Omental fat pad (tissue), 3 donors: ENCODE measurements at regions not wholly inside any gene's neighbourhood (a gene's known extent, or its start where the extent isn't known, plus 50 kb on each side); places are given as distances from the start of the nearest gene placed in this dataset.

ENCODE experiments used
- ATAC-seq: fragments of 150-250 bp; one replicate; pipeline ENCODE4 v1.9.1; 2016; ENCODE audit warnings: mild to moderate bottlenecking, moderate library complexity; ENCODE audit not compliant: low FRiP score
- DNase-seq: peaks from one replicate; pipeline ENCODE4 v3.0.0-alpha.2; 2019; ENCODE audit warnings: low spot score
- TF ChIP-seq, protein P1 (sequence below), 3 donors: fragments of 450-650 bp; IDR thresholded peaks; one replicate each; pipeline ENCODE4 v1.5.1; 2016 to 2017; ENCODE audit warnings: antibody characterized with exemption in 3 of 3, mild to moderate bottlenecking in 3 of 3, moderate library complexity in 2 of 3

GRCh38 chr17:77291591-77292386 is 151.0 kb downstream of the SEC14L1 start:
- ATAC-seq (no peak), DNase-seq (no peak)
- TF ChIP-seq, protein P1, sequence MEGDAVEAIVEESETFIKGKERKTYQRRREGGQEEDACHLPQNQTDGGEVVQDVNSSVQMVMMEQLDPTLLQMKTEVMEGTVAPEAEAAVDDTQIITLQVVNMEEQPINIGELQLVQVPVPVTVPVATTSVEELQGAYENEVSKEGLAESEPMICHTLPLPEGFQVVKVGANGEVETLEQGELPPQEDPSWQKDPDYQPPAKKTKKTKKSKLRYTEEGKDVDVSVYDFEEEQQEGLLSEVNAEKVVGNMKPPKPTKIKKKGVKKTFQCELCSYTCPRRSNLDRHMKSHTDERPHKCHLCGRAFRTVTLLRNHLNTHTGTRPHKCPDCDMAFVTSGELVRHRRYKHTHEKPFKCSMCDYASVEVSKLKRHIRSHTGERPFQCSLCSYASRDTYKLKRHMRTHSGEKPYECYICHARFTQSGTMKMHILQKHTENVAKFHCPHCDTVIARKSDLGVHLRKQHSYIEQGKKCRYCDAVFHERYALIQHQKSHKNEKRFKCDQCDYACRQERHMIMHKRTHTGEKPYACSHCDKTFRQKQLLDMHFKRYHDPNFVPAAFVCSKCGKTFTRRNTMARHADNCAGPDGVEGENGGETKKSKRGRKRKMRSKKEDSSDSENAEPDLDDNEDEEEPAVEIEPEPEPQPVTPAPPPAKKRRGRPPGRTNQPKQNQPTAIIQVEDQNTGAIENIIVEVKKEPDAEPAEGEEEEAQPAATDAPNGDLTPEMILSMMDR (IDR thresholded peaks at IDR 0.05): no peak

DNA sequence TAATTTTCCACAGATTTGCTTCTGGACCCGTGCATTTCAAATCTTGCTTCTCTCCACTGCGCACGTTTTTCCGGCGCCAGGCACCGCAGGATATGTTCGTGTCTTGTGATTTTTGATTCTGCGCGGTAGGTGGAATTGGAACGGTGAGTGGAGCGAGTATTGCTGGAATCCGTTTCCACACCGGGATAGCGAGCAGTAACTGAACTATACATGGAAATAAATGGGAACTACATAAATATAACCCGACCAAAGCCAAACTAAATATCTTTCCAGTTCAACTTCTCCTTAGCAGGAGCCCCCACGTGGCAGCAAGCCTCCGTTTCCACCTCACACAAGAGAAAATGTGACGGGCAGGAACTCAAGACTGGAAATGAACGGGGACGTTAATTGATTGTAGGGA is 154.0 kb downstream of the SEC14L1 start:
- no peak for ATAC-seq
- TF ChIP-seq, protein P1 (IDR thresholded peaks at IDR 0.05): no peak

GRCh38 chr17:77295241-77295853 is 154.6 kb downstream of the SEC14L1 start:
- no peak for DNase-seq
- TF ChIP-seq, protein P1 (IDR thresholded peaks at IDR 0.05): no peak
- no peak for ATAC-seq

More for the DNA sequence above, 154.0 kb downstream of the SEC14L1 start:
- DNase-seq: no peak

DNA sequence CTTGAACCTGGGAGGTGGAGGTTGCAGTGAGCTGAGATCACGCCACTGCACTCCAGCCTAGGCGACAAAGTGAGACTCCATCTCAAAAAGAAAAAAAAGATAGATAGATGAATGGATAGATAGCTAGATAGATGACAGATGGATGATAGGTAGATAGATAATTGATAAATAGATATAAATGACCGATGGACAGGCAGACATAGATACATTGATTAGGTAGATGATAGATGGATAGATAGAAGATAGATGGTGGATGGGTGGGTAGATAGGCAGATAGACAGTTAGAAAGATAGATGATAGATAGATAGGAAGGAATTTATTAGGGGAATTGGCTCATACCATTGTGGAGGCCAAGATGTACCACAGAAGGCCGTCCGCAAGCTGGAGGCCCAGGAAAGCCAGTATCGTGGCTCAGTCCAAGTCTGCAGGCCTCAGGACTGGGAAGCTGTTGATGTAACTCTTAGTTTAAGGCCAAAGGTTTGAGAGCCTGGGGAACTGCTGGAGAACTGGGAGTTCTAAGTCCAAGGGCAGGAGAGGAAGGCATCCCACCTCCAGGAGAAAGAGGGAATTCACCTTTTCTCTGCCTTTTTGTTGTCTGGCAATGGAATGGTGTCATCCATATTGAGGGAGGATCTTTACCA is 156.1 kb downstream of the SEC14L1 start:
- ATAC-seq: no peak
- TF ChIP-seq, protein P1 (IDR thresholded peaks at IDR 0.05): no peak

DNA sequence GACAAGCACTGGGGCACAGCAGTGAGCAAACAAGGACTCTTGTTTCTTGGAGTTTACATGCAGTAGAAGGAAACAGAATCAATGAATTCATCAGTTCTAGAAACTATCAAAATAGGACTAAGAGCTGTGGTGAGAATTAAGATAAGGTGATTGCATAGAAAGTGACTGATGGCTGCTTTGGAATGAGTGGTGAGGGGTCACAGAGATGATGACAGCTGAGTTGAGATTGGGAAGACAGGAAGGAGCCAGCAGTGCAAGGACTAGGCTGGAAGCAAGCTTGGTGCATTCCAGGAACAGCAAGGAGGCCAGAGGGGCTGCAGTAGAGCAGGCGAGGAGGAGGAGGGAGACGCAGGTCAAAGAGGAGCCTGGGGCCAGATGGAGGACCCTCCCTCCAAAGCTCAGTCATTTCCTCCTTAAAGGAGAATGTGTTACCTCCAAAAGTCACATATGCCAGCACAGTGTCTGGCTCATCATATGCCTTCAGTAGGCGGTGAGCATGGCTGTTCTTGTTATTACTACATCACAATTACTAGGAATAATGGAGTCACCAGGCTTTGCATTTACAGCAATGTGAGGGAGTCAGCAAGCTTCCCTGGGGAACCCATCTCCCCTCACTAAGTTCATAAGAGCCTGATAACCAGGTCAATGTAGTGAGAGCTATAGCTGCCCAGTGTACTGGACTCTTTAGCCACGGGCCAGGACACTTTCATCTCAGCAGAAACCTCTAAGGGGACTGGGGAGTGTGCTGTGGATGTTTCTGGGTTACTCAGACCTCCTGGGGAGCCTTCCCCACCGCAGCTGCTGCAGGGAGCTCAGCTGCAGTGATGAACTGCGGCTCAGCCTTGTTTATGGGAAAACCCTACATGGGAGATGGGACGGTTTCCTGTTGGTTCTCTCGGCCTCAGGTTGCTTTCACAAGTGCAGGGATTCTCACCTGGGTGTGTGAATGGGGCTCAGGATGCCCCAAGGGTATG is 157.2 kb downstream of the SEC14L1 start:
- ATAC-seq (no peak), DNase-seq (no peak)
- TF ChIP-seq, protein P1 (IDR thresholded peaks at IDR 0.05): no peak

More for the DNA sequence above, 156.1 kb downstream of the SEC14L1 start:
- no peak for DNase-seq

DNA sequence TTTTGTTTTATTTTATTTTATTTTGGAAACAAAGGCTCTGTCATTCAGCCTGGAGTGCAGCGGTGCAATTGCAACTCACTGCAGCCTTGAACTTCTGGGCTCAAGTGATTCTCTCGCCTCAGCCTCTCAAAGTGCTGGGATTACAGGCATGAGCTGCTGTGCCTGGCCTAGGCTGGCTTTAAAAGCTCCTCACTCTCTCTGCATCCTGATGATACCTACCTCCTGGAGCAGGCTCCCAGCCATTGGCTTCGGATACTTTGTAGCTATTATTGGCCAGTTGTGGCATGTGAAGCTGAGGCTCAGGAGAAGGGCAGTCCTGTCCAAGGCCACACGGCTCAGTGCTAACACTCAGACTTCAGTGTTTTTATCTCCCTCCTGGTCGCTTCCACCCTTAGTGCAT is 158.0 kb downstream of the SEC14L1 start:
- ATAC-seq (no peak), DNase-seq (no peak)
- TF ChIP-seq, protein P1 (IDR thresholded peaks at IDR 0.05): no peak
